ENCODE measurements at regions not wholly inside any gene's neighbourhood (a gene's known extent, or its start where the extent isn't known, plus 50 kb on each side); places are given as distances from the start of the nearest gene placed in this dataset.

- no peak for TF ChIP-seq ZBTB33 (IDR thresholded peaks at IDR 0.05)
- no peak for TF ChIP-seq HNF4A (conservative IDR thresholded peaks at IDR 0.05)
- TF ChIP-seq JUND (IDR thresholded peaks at IDR 0.05): no peak
- TF ChIP-seq NR2F2 (IDR thresholded peaks at IDR 0.05): no peak
- no peak for TF ChIP-seq HNF4G (IDR thresholded peaks at IDR 0.05)
- no peak for TF ChIP-seq EGR1 (IDR thresholded peaks at IDR 0.05; ENCODE audit: low read depth in 2 of 2)
- TF ChIP-seq FOXA2 (IDR thresholded peaks at IDR 0.05): no peak
- no peak for TF ChIP-seq YY1 (IDR thresholded peaks at IDR 0.05)
Measured at GRCh38 chr3:193865339-193865738, 270.6 kb upstream of the HES1 start (continued).

- TF ChIP-seq HNF4G (IDR thresholded peaks at IDR 0.05) (no peak), JUND (IDR thresholded peaks at IDR 0.05) (no peak), RAD21 (IDR thresholded peaks at IDR 0.05) (no peak), MAX (IDR thresholded peaks at IDR 0.05) (no peak), REST (IDR thresholded peaks at IDR 0.05) (no peak), RXRA (IDR thresholded peaks at IDR 0.05) (no peak), FOXA1 (IDR thresholded peaks at IDR 0.05) (no peak), CTCF (IDR thresholded peaks at IDR 0.05; ENCODE audit: low read depth, low read length, missing input control) (no peak), ATF3 (IDR thresholded peaks at IDR 0.05) (no peak), FOXA2 (IDR thresholded peaks at IDR 0.05) (no peak), HNF4A (conservative IDR thresholded peaks at IDR 0.05) (no peak), YY1 (IDR thresholded peaks at IDR 0.05) (no peak), NR2F2 (IDR thresholded peaks at IDR 0.05) (no peak)
- Histone ChIP-seq H3K4me3 (ENCODE audit: low read depth in 1 of 3, low read length in 3 of 3) (no peak overlapping the region), H3K4me1 (ENCODE audit: control insufficient read depth in 4 of 4, insufficient read depth in 4 of 4, low read length in 3 of 4) (no peaks in the 10 kb centered on the region), H3K27ac (ENCODE audit: low read depth in 1 of 2, low read length in 2 of 2) (no peak overlapping the region), H3K9me3 (ENCODE audit: control insufficient read depth in 4 of 4, low read length in 3 of 4) (no peaks in the 10 kb centered on the region), H3K9ac (ENCODE audit: low read depth in 1 of 2, low read length in 2 of 2) (no peak overlapping the region), H3K27me3 (ENCODE audit: control insufficient read depth in 4 of 4, insufficient read depth in 4 of 4, low read length in 3 of 4) (no peaks in the 10 kb centered on the region), H3K36me3 (ENCODE audit: control insufficient read depth in 4 of 4, insufficient read depth in 3 of 4, low read depth in 1 of 4, low read length in 3 of 4) (no peaks in the 10 kb centered on the region)
- 66% methylated on average over 4 of the region's 4 CpGs for WGBS
- DNase-seq (ENCODE audit: low spot score): no peak
Measured at GRCh38 chr3:193865896-193866480, 270.0 kb upstream of the HES1 start.

Data from liver (tissue), 8 donors.